Stimulated activated CD4-positive, alpha-beta T cell treated with anti-CD3 and anti-CD28 coated beads, Interleukin-1b, Interleukin-23, amount 100 ng/mL, for 1 hour (primary cell): ENCODE measurements at regions not wholly inside any gene's neighbourhood (a gene's known extent, or its start where the extent isn't known, plus 50 kb on each side); places are given as distances from the start of the nearest gene placed in this dataset.
"Not testable (repeated sequence)": the region's sequence is repeated elsewhere in the genome, so short reads cannot be mapped to it uniquely, and the experiment has no call there.

Experiments
- DNase-seq, 2 donors: peaks; one replicate each; pipeline ENCODE4 v3.0.0-alpha.2; 2020; ENCODE audit warnings: low read depth in 2 of 2

DNA sequence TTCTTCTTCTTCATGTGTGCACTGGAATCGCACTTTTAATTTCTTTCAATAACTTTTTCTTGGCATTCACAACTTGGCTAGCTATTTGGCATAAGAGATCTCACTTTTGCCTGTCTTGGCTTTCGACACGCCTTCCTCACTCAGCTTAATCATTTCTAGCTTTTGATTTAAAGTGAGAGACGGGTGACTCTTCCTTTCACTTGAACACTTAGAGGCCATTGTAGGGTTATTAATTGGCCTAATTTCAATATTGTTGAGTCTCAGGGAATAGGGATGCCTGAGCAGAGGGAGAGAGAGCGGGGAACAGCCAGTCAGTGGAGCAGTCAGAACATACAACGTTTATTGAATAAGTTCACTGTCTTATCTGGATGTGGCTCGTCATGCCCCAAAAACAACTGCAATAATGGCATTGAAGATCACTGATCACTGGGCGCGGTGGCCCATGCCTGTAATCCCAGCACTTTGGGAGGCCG, 200.3 kb downstream of the SEC14L1 start:
- no peak for DNase-seq

DNA sequence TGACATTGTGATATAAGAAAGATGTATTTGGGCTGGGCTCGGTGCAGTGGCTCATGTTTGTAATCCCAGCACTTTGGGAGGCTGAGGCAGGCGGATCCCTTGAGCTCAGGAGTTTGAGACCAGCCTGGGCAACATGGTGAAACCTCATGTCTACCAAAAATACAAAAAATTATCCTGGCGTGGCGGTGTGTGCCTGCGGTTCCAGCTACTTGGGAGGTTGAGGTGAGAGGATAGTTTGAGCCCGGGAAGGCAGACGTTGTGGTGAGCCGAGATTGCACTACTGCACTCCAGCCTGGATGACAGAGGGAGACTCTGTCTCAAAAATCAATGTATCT, 201.9 kb downstream of the SEC14L1 start:
- DNase-seq = not testable (repeated sequence)

DNA sequence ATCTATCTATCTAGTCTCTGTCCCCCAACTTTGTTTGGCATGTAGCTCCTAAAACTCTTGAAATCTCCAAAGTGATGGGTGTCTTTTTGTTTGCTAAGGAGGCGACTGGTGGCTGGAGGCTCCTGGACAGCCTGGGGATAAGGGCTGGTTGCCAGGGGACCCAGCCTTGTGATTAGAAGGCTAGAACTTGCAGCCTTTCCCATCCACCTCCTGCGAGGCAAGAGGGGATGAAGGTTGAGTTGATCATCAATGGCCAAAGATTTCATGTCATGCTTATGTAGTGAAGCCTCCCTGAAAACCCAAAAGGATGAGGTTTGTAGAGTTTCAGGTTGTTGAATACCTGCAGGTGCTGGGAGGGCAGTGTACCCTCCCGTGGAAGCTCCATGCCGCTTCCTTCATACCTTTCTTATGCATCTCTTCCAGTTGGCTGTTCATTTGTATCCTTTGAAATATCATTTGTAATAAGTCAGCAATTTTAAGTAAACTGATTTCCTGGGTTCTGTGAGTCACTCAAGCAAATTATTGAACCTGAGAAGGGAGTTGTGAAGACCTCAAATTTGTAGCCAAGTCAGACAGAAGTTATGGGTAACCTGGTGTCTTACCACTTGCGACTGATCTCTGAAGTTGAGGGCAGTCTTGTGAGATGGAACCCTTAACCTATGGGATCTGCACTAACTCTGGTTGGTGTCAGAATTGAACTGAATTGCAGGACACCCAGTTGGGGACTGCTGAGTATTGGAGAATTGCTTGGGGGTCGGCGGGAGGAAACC, 202.4 kb downstream of the SEC14L1 start:
- DNase-seq = no peak

DNA sequence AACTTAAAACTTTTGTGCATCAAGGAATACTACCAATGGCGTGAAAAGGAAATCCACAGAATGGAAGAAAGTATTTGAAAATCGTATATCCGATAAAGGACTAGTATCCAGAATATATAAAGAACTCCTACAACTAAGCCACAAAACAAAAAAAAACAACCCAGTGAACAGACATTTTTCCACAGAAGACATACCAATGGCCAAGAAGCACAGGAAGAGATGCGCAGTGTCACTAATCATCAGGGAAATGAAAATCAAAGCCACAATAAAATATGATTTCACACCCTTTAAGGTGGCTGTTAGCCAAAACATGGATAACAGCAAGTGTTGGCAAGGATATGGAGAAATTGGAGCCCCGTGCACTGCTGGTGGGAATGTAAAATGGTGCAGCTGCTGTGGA, 203.3 kb downstream of the SEC14L1 start:
- DNase-seq = no peak

DNA sequence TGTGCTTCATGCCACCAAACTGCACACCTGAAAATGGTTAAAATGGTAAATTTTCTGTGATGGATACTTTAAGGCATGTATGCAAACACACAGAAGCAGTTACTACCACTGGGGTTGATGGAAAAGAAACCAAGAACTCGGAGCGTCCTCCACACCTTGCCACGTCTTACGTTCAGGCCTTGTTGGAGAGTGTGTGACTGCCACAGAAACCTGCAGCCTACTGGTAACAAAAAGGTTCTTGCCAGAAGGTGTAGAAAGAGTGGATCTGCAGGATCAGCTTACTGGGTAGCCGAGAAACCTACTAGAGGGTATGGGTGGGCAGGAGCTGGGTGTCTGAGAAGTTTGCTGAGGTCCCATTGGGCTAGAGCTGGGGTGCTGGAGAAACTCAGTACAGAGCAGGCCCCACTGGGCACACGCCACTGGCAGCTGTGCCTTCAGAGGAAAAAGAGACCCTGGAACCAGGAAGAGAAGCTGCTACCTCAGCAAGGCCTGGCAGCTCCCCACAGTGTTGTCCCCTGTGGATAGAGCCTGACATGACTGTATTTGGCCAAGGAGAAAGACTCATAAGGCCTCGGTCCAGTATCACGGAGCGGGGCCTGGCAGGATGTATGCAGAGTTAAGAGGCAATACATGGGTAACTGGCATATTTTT, 204.6 kb downstream of the SEC14L1 start:
- DNase-seq = no peak

DNA sequence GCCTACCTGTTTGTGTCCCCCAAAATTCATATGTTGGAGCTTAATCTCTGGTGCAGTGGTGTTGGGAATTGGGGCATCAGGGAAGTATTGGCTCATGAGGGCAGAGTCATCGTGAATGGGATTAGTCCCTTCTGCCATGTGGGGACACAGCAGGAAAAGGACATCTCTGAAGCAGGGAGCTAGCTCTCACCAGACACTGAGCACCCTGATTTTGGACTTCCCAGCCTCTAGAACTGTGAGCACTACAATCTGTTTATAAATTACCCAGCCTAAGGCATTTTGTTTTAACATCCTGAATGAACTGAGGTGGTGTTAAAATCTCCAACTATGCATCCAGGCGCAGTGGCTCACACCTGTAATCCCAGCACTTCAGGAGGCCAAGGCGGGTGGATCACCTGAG, 206.0 kb downstream of the SEC14L1 start:
- DNase-seq = no peak

DNA sequence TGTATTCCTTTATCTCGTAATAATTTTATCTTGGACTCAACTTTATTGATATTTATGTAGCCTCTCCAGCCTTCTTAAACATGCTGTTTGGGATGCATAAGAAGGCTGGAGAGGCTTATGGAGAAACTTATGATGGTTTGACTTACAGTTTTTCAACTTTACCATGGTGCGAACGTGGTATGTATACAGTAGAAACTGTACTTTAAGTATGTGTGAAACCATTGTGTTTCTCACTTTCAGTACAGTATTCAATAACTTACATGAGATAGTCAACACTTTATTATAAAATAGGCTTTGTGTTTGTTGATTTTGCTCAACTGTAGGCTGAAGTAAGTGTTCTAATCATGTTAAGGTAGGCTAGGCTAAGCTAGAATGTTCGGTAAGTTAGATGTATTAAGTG, 206.8 kb downstream of the SEC14L1 start:
- no peak for DNase-seq

DNA sequence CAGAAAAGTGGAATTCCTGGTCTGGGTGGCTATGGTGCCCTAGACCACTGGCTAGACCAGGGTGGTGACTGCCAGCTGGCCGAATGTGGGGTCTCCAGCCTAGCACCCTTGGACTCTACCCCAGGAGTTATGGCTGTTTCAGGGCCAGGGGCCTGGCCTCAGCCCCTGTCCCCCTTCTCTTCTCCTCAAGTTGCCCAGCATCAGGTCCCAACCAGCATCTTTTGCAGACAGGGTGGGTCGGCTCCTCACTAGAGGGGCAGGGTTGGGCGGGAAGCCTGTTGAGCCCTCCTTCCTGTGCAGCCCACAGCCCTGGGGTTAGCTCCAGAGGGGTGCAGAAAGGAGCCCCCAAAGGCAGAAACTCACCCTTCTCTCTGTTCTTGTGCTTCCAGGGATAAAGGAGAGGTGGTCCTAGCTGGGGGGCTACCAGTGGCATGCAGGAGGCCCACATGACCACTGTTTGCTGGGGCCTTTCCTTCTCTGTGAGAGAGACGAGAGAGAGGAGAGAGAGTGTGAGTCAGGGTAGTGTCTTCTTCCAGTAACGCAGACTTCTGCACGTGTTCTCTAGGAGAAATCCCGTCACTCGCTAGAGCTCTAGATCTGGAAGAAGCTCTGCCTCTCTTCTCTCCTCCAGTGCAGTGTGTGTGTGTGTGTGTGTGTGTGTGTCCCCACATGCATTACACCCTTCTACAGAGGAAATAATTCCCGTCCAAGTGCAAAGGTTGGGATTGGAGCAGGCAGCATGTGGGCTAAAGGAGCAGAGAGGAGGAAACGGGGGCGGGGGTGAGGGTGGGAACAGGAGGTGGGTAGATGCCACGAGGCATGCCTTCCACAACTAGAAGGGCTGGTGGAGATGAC, 209.4 kb downstream of the SEC14L1 start:
- DNase-seq = no peak

DNA sequence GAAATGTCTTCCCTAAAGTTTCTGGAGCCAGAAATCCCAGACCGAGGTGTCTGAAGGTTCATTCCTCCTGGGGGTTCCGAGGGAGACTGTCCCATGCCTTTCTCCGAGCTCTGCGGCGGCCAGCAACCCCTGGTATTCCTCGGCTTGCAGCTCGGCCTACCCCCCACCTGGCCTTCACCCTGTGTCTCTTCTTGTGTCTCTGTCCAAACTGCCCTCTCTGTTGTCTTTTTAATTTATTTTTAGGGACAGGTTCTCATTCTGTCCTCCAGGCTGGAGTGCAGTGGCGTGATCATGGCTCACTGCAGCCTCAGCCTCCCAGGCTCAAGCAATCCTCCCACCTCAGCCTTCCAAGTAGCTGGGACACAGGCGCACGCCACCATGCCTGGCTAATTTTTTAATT, 211.7 kb downstream of the SEC14L1 start:
- DNase-seq = no peak

DNA sequence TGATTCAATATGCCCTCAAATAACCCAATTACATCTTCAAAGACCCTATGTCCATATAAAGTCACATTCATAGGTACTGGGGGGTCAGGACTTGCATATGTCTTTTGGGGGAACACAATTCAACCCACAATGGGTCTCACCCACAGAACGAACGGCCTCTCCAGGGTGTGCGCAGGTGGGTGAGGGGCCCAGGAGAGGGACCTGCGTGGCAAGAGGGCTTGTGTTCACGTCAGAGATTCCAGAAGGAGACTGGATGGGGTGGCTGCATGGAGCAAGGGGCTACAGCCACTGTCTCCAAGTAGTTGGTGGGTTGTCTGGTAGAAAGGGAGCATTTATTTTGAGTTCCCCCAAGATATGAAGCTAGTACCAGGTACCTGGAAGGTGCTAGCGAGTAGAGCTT, 212.2 kb downstream of the SEC14L1 start:
- DNase-seq = no peak

DNA sequence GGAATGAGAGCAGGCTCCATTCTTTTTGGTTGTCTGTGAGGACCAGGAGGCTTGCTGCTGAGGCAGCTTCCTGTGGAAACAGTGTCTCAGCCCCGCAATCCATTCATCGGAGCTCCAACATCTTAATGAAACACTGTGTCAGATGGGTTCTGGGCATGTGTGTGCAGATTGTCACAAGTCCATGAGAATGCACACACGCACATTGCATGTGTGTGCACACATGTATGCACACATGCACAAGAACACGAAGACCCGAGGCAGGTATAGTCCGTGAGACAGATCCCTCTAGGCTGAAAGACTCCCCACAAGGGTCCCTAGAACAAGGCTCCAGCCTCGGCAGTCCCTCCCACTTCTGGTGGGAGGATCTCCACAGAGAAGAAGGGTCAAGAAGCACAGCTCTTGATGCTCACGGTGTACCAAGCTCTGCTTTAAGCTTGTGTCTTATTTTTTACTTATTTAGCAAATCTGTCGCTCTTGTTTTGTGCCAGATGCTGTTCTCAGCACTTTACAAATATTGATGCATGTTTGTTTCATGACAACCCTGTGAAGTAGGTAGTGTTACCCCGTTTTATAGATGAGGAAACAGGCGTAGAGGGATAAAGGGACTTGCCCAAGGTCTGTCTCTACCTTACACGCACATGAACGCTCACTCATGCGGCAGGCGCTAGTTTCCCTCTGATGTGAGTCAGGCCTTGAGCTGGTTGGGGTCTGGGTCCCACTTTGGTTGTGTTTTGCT, 213.1 kb downstream of the SEC14L1 start:
- no peak for DNase-seq

DNA sequence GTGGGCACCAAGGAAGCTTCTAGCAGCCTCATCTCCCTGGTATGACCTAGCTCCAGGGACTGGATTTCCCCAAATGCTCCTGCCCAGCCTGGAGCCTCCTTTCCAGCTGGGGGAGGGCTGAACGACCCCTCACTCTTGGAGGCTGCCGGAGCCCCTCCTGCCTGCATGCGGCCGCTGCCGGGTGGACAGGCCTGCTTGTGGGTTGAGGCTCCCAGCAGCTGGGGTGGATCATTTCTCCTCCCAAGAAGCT, 213.6 kb downstream of the SEC14L1 start:
- DNase-seq = no peak

DNA sequence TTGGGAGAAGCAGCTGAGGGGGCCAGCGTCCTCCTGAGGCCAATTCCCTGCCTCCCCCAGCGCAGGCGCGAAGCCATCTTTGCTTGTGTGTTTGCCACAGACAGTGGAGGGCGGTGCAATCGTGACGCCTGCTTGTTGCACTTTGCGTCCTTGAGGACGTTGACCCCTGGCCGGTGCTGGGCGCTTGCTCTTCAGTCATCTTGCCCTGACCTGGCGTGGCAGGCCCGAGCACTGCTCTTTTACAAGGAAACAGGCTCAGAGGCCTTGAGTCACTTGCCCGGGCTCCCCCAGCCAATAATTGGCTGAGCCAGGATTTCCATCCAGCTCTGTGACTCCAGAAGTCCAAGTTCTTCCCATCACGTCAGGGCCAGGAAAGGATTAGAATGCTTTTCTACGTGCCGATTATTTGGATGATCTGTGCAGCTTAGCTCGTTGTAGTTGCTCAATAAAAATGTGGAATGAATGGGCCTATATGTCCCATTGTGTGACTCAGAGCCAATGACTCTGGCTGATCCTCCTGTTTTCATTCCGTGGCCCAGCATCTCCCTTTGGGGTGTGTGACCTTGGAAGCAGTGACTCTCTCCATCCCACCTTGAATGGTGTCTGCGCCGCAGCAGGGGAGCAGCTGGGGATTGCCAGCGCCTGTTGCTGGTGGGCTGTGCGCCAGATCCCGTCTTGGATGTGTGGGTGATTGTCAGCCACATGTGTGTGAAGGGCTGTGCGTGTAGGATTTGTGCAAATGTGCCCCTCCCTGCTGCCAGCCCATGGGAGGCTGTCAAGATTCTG, 214.1 kb downstream of the SEC14L1 start:
- no peak for DNase-seq

DNA sequence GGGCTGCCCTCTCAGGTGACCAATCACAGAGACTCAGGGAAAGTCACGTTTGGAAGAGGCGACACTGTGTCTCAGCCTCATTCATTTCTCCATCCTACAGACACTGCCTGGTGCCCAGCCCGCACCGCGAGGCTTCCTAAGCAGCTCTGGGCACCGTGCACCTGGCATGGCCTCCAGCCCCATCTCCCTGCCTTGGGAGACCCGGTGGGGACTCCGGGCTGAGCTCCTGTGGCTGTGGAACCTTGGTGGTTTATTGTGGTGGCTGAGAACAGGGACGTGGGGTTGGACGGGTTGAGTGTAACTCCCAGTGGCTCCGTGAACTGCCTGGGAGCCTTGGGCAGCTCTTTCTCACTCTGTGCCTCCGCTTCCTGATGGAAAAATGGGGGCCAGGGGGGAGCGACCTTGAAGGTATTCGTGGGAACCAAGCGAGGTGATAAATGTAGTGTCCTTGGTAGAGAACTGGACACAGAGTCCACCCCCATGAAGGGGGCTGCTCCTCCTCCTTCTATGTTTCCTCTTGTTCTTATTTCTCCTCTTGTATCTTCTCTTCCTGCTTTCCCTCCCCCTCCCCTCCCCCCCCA, 215.4 kb downstream of the SEC14L1 start:
- no peak for DNase-seq

DNA sequence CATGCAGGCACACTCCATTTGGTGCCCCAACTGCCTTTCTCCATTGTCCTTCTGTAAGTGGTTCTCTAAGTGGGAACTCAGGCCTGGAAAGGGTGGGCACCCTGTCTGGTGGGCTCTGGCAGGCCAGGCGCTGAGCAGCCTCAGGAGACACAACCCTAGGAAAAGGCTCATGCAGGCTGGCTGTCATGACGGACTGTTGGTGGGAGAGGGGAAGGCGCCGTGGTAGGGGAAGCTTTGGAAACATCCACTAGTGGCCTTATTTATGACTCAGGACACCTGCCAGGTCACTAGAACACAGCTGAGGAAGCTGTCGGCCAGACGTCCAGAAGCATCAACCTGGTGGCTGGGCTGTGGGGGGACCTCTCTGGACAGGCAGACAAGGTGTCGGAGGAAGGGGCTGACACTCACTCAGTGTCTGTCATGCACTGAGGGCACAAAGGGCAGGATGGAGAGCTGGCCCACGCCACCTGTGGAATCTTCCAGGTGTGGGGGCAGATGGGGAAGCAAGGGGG, 216.0 kb downstream of the SEC14L1 start:
- DNase-seq = no peak

DNA sequence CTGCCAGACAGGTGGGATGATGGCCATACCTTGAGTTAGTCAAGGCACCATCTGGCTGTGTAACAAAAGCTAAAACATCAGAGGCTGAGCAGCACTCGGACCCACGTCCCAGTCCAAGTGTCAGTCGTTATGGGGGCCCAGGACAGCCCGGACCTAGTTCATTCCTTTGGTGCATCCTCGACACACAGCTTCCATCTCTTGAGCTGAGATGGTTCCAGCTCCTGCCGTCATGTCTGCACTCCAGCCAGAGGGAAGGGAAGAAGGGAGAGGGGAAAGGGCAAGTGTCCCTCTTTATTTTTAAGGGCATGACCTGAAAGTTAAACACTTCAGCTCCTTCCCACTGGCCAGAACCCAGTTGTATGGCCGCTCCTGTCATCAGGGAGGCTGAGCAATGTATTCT, 218.0 kb downstream of the SEC14L1 start:
- DNase-seq = no peak

DNA sequence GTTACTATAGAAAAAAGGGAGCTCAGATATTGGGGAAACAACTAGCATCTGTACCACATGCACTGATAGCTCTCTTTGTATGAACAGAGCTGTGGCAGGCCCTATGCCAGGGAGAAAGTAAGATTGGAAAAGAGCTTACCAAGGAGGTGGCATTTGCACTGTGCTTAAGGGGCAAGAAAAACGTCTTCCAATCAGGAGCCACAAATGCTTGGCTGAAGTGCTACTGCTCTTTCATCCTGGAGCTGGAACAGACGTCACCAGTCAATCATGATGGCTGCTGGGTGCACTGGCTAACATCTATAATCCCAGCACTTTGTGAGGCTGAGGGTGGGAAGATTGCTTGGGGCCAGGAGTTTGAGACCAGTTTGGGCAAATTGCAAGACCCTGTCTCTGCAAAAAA, 218.5 kb downstream of the SEC14L1 start:
- DNase-seq = no peak

DNA sequence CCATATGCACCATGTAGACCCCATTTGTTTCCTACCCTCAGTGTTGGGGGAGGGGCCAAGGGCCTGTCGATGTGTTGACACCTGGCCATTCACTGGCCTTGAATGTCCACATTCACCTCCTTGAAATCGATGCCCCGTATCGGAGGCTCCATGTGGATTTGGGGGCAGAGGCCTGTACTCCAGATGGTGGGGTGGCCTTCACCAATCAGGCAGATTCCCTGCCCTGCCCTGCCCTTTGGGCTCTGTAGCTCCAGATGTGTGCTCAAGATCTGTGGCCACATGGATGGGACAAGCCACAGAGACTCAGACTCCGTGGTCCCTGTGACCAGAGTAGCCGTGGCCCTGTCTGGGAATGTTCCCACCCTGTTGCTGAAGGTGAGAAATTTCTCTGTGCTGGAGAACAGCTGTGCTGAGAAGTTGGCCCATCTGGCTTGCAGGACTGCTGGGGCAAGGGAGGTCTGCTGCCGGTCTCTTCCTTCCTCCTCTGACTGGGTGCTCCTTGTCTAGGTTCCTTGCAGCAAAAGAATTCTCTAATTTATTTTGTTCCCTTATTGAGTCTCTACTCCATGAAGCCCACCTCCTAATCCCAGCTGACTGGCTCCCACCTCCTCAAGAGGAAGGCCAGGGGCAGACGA, 221.3 kb downstream of the SEC14L1 start:
- no peak for DNase-seq

DNA sequence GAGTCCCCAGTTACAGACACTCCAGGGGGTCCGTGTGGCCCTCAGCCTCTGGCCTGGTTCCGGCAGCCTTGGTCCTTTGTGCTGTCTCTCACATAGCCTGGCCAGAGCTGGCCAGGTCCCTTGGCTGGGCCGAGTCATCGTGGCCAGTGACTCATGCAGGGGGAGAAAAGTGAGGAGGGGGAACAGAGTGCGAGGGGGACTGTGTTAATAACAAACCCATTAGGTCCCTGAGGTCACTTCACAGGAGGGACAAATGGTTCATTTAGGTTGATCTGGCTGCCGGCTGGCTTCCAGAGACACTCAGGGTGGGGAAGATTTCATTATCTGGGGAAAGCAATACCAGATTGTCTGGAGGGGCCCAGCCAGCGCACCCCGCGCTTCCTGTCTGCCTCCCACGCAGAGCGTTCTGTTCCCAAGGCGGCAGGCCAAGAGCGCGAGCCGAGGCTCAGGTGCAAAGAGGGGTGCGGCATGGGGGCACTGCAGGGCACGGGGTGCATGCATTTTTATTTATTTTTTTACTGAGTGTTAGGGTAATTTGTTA, 223.1 kb downstream of the SEC14L1 start:
- DNase-seq = no peak

DNA sequence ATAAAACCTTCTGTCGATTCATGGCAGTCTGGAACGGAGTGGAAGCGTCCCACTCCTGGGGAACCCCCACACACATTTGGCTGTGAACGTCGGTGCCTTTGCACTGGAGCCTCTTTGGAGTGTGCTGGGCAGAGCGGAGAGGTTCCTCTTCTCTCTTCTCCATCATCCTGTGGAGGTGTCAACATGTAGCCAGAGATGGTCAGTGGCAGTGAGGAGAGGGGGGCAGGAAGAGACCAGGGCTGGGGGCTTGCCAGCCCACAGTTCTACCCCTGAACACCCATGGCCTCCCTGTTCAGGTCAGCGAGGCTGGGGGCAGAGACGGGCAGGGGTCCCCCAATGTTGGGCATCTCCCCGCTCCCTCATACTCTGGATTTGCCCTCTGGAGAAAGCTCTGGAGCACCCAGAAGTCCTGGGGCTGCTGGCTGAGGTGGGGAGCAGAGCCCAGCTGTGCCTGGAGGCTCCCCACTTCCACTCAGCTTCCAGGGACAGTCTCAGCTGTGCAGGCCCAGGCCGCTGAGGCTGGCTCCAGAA, 223.7 kb downstream of the SEC14L1 start:
- DNase-seq = no peak
